ENCODE measurements at regions not wholly inside any gene's neighbourhood (a gene's known extent, or its start where the extent isn't known, plus 50 kb on each side); places are given as distances from the start of the nearest gene placed in this dataset.
"Not testable (repeated sequence)": the region's sequence is repeated elsewhere in the genome, so short reads cannot be mapped to it uniquely, and the experiment has no call there.

GRCh38 chr7:112692333-112692732 lies 97.9 kb downstream of the TMEM168 start:
- no peak for DNase-seq
- Histone ChIP-seq H2BK5ac (ENCODE audit: low read depth, low read length, poor library complexity) (no peak overlapping the region), H3K9ac (ENCODE audit: low read length) (no peak overlapping the region), H3K14ac (ENCODE audit: low read length) (no peak overlapping the region), H3K4me1 (ENCODE audit: control insufficient read depth in 1 of 2, insufficient read depth in 2 of 2, low read length in 2 of 2) (no peaks in the 10 kb centered on the region), H2AK5ac (ENCODE audit: low read length) (no peak overlapping the region), H3K4me3 (ENCODE audit: low read depth, low read length) (no peak overlapping the region), H3K4ac (ENCODE audit: low read depth, low read length) (no peak overlapping the region), H2AFZ (ENCODE audit: insufficient read depth, low read length, poor library complexity) (no peak overlapping the region), H3K4me2 (ENCODE audit: low read length) (no peak overlapping the region), H2BK12ac (ENCODE audit: low read length) (no peak overlapping the region), H3K9me3 (ENCODE audit: insufficient read depth, low read depth, low read length) (no peaks in the 10 kb centered on the region), H3K23ac (ENCODE audit: low read length) (no peak overlapping the region), H3K36me3 (ENCODE audit: control insufficient read depth in 1 of 2, insufficient read depth in 2 of 2, low read length in 2 of 2) (no peaks in the 10 kb centered on the region), H4K8ac (ENCODE audit: low read depth, low read length) (no peak overlapping the region), H3K27me3 (ENCODE audit: insufficient read depth, low read length) (no peaks in the 10 kb centered on the region), H4K91ac (ENCODE audit: low read depth, low read length) (no peak overlapping the region), H2BK120ac (ENCODE audit: insufficient read depth, low read length, poor library complexity) (no peak overlapping the region), H3K79me1 (ENCODE audit: low read length) (no peaks in the 10 kb centered on the region), H3K18ac (ENCODE audit: low read length) (no peak overlapping the region), H3K27ac (ENCODE audit: low read depth, low read length) (no peak overlapping the region), H3K79me2 (ENCODE audit: control insufficient read depth, insufficient read depth, low read length, poor library complexity) (no peaks in the 10 kb centered on the region), H4K12ac (ENCODE audit: low read depth, low read length) (no peak overlapping the region)
- no CpG with 5 or more reads among the region's 2 CpGs for whole genome bisulfite sequencing (ENCODE audit: extremely low coverage, insufficient coverage, insufficient read length)

- H3K23ac ChIP-seq (ENCODE audit: low read length); H2AK5ac ChIP-seq (ENCODE audit: low read length); DNase-seq; H3K27ac ChIP-seq (ENCODE audit: low read depth, low read length); H4K91ac ChIP-seq (ENCODE audit: low read depth, low read length); H2BK12ac ChIP-seq (ENCODE audit: low read length); H3K9me3 ChIP-seq (ENCODE audit: insufficient read depth, low read depth, low read length); H3K9ac ChIP-seq (ENCODE audit: low read length); H2BK5ac ChIP-seq (ENCODE audit: low read depth, low read length, poor library complexity); H3K4ac ChIP-seq (ENCODE audit: low read depth, low read length); H3K18ac ChIP-seq (ENCODE audit: low read length); H4K8ac ChIP-seq (ENCODE audit: low read depth, low read length); H3K4me1 ChIP-seq (ENCODE audit: control insufficient read depth in 1 of 2, insufficient read depth in 2 of 2, low read length in 2 of 2); H3K79me2 ChIP-seq (ENCODE audit: control insufficient read depth, insufficient read depth, low read length, poor library complexity); H2AFZ ChIP-seq (ENCODE audit: insufficient read depth, low read length, poor library complexity); H3K27me3 ChIP-seq (ENCODE audit: insufficient read depth, low read length); H3K79me1 ChIP-seq (ENCODE audit: low read length); H4K12ac ChIP-seq (ENCODE audit: low read depth, low read length); H3K4me3 ChIP-seq (ENCODE audit: low read depth, low read length); H3K4me2 ChIP-seq (ENCODE audit: low read length); H3K36me3 ChIP-seq (ENCODE audit: control insufficient read depth in 1 of 2, insufficient read depth in 2 of 2, low read length in 2 of 2); H2BK120ac ChIP-seq (ENCODE audit: insufficient read depth, low read length, poor library complexity); H3K14ac ChIP-seq (ENCODE audit: low read length): not testable (repeated sequence)
- no CpG with 5 or more reads among the region's 30 CpGs for WGBS (ENCODE audit: extremely low coverage, insufficient coverage, insufficient read length)
Measured at GRCh38 chr7:112697211-112697610, 93.0 kb downstream of the TMEM168 start.

GRCh38 chr7:112699725-112700513 lies 90.3 kb downstream of the TMEM168 start:
- Histone ChIP-seq H3K4me1 (ENCODE audit: control insufficient read depth in 1 of 2, insufficient read depth in 2 of 2, low read length in 2 of 2) (no peaks in the 10 kb centered on the region), H2AFZ (ENCODE audit: insufficient read depth, low read length, poor library complexity) (no peak overlapping the region), H3K27ac (ENCODE audit: low read depth, low read length) (no peak overlapping the region), H3K18ac (ENCODE audit: low read length) (no peak overlapping the region), H2BK120ac (ENCODE audit: insufficient read depth, low read length, poor library complexity) (no peak overlapping the region), H3K9ac (ENCODE audit: low read length) (no peak overlapping the region), H3K79me2 (ENCODE audit: control insufficient read depth, insufficient read depth, low read length, poor library complexity) (no peaks in the 10 kb centered on the region), H3K4me3 (ENCODE audit: low read depth, low read length) (no peak overlapping the region), H3K4ac (ENCODE audit: low read depth, low read length) (no peak overlapping the region), H2AK5ac (ENCODE audit: low read length) (no peak overlapping the region), H4K8ac (ENCODE audit: low read depth, low read length) (no peak overlapping the region), H3K14ac (ENCODE audit: low read length) (no peak overlapping the region), H3K79me1 (ENCODE audit: low read length) (no peaks in the 10 kb centered on the region), H4K12ac (ENCODE audit: low read depth, low read length) (no peak overlapping the region), H3K27me3 (ENCODE audit: insufficient read depth, low read length) (no peaks in the 10 kb centered on the region), H3K36me3 (ENCODE audit: control insufficient read depth in 1 of 2, insufficient read depth in 2 of 2, low read length in 2 of 2) (no peaks in the 10 kb centered on the region), H3K4me2 (ENCODE audit: low read length) (no peak overlapping the region), H3K9me3 (ENCODE audit: insufficient read depth, low read depth, low read length) (peaks cover 4% of the 10 kb centered on the region), H2BK5ac (ENCODE audit: low read depth, low read length, poor library complexity) (no peak overlapping the region), H4K91ac (ENCODE audit: low read depth, low read length) (no peak overlapping the region), H2BK12ac (ENCODE audit: low read length) (no peak overlapping the region), H3K23ac (ENCODE audit: low read length) (no peak overlapping the region)
- DNase-seq = peak; percentile 13 to 81
- no CpG with 5 or more reads among the region's 4 CpGs for WGBS (ENCODE audit: extremely low coverage, insufficient coverage, insufficient read length)

GRCh38 chr7:112701456-112701855 lies 88.7 kb downstream of the TMEM168 start:
- H3K4ac ChIP-seq (ENCODE audit: low read depth, low read length) = no peak overlapping the region

More at GRCh38 chr7:112701456-112701855, 88.7 kb downstream of the TMEM168 start:
- Histone ChIP-seq H3K79me2 (ENCODE audit: control insufficient read depth, insufficient read depth, low read length, poor library complexity) (no peaks in the 10 kb centered on the region), H3K23ac (ENCODE audit: low read length) (no peak overlapping the region), H3K4me2 (ENCODE audit: low read length) (no peak overlapping the region), H4K12ac (ENCODE audit: low read depth, low read length) (no peak overlapping the region), H3K14ac (ENCODE audit: low read length) (no peak overlapping the region), H2BK120ac (ENCODE audit: insufficient read depth, low read length, poor library complexity) (no peak overlapping the region), H2AFZ (ENCODE audit: insufficient read depth, low read length, poor library complexity) (no peak overlapping the region), H3K4me1 (ENCODE audit: control insufficient read depth in 1 of 2, insufficient read depth in 2 of 2, low read length in 2 of 2) (no peaks in the 10 kb centered on the region), H3K9ac (ENCODE audit: low read length) (no peak overlapping the region), H2BK5ac (ENCODE audit: low read depth, low read length, poor library complexity) (no peak overlapping the region), H3K27me3 (ENCODE audit: insufficient read depth, low read length) (no peaks in the 10 kb centered on the region), H4K91ac (ENCODE audit: low read depth, low read length) (no peak overlapping the region), H3K36me3 (ENCODE audit: control insufficient read depth in 1 of 2, insufficient read depth in 2 of 2, low read length in 2 of 2) (no peaks in the 10 kb centered on the region), H3K27ac (ENCODE audit: low read depth, low read length) (no peak overlapping the region), H2BK12ac (ENCODE audit: low read length) (no peak overlapping the region), H3K79me1 (ENCODE audit: low read length) (no peaks in the 10 kb centered on the region), H4K8ac (ENCODE audit: low read depth, low read length) (no peak overlapping the region), H2AK5ac (ENCODE audit: low read length) (no peak overlapping the region), H3K18ac (ENCODE audit: low read length) (no peak overlapping the region), H3K4me3 (ENCODE audit: low read depth, low read length) (no peak overlapping the region), H3K9me3 (ENCODE audit: insufficient read depth, low read depth, low read length) (peaks cover 4% of the 10 kb centered on the region)
- no CpG with 5 or more reads among the region's 3 CpGs for WGBS (ENCODE audit: extremely low coverage, insufficient coverage, insufficient read length)
- peak in 1 of 2 donors; percentile 28 for DNase-seq
